ENCODE measurements at regions not wholly inside any gene's neighbourhood (a gene's known extent, or its start where the extent isn't known, plus 50 kb on each side); places are given as distances from the start of the nearest gene placed in this dataset.

GRCh38 chr6:55046869-55047422, 127.4 kb upstream of the HCRTR2 start:
- Histone ChIP-seq H3K27me3 (ENCODE audit: control insufficient read depth in 4 of 4, insufficient read depth in 4 of 4, low read length in 3 of 4) (no peaks in the 10 kb centered on the region), H3K4me1 (ENCODE audit: control insufficient read depth in 4 of 4, insufficient read depth in 4 of 4, low read length in 3 of 4) (no peaks in the 10 kb centered on the region), H3K4me3 (ENCODE audit: low read depth in 1 of 3, low read length in 3 of 3) (no peak overlapping the region), H3K36me3 (ENCODE audit: control insufficient read depth in 4 of 4, insufficient read depth in 3 of 4, low read depth in 1 of 4, low read length in 3 of 4) (no peaks in the 10 kb centered on the region), H3K9me3 (ENCODE audit: control insufficient read depth in 4 of 4, low read length in 3 of 4) (no peaks in the 10 kb centered on the region), H3K9ac (ENCODE audit: low read depth in 1 of 2, low read length in 2 of 2) (no peak overlapping the region), H3K27ac (ENCODE audit: low read depth in 1 of 2, low read length in 2 of 2) (no peak overlapping the region)
- 39% methylated on average over 4 of the region's 4 CpGs for WGBS
- no peak for DNase-seq (ENCODE audit: low spot score)
- TF ChIP-seq RAD21 (IDR thresholded peaks at IDR 0.05), result no peak
- no peak for TF ChIP-seq FOXA1 (IDR thresholded peaks at IDR 0.05)
- TF ChIP-seq MAX (IDR thresholded peaks at IDR 0.05), result no peak
- no peak for TF ChIP-seq YY1 (IDR thresholded peaks at IDR 0.05)
- no peak for TF ChIP-seq TAF1 (conservative IDR thresholded peaks at IDR 0.05)
- TF ChIP-seq ATF3 (IDR thresholded peaks at IDR 0.05), result no peak
- no peak for TF ChIP-seq REST (IDR thresholded peaks at IDR 0.05)
- TF ChIP-seq HNF4A (conservative IDR thresholded peaks at IDR 0.05), result no peak
- TF ChIP-seq FOXA2 (IDR thresholded peaks at IDR 0.05), result no peak
- no peak for TF ChIP-seq JUND (IDR thresholded peaks at IDR 0.05)
- no peak for TF ChIP-seq EGR1 (IDR thresholded peaks at IDR 0.05; ENCODE audit: low read depth in 2 of 2)
- no peak for TF ChIP-seq RXRA (IDR thresholded peaks at IDR 0.05)
- no peak for TF ChIP-seq CTCF (IDR thresholded peaks at IDR 0.05; ENCODE audit: low read depth, low read length, missing input control)
- TF ChIP-seq NR2F2 (IDR thresholded peaks at IDR 0.05), result no peak
- no peak for TF ChIP-seq ZBTB33 (IDR thresholded peaks at IDR 0.05)
- TF ChIP-seq SP1 (IDR thresholded peaks at IDR 0.05), result no peak
- no peak for TF ChIP-seq HNF4G (IDR thresholded peaks at IDR 0.05)
- TF ChIP-seq GABPA (IDR thresholded peaks at IDR 0.05 in 1 of 2, conservative IDR thresholded peaks at IDR 0.05 in 1 of 2), result no peak
